Eye (tissue), 1 donor: ENCODE measurements at regions not wholly inside any gene's neighbourhood (a gene's known extent, or its start where the extent isn't known, plus 50 kb on each side); places are given as distances from the start of the nearest gene placed in this dataset.
"Not testable (repeated sequence)": the region's sequence is repeated elsewhere in the genome, so short reads cannot be mapped to it uniquely, and the experiment has no call there.

Source experiments
- DNase-seq: peaks from one replicate; pipeline ENCODE4 v3.0.0-alpha.2; 2015

DNA sequence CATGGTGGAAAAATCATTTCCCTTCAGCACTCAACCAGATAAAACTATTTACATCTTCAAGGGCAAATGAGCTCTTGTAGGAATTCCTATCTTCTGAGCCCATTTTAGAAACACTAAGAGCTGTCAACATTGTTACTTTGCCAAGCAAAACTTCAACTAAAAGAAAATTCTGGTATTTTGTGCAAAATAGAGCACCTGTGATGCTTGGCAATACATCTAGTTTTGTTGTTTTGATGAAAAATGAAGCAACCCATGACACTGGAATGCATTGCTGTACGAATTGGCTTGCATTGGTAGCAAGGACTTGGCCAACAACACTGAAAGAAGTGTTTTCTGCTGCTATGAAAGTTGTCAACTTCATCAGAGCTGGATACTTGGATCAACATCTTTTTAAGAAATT is 194.4 kb downstream of the COX18 start:
- DNase-seq, result no peak

- DNase-seq, result no peak
These were observed 204.6 kb downstream of the COX18 start for GRCh38 chr4:72864898-72865297.

DNA sequence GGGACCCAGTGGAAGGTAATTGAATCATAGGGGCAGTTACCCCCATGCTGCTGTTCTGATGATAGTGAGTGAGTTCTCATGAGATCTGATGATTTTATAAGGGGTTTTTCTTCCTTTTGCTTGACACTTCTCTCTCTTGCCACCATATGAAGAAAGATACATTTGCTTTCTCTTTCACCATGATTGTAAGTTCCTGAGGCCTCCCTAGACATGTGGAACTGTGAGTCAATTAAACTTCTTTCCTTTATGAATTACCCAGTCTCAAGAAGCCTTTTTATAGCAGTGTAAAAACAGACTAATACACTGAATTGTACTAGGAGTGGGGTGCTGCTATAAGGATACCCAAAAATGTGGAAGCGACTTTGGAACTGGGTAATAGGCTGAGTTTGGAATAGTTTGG is 205.2 kb downstream of the COX18 start:
- not testable (repeated sequence) for DNase-seq

GRCh38 chr4:72860766-72861165 is 208.8 kb downstream of the COX18 start:
- no peak for DNase-seq

GRCh38 chr4:72858328-72858727 is 211.2 kb downstream of the COX18 start:
- DNase-seq, result no peak

DNA sequence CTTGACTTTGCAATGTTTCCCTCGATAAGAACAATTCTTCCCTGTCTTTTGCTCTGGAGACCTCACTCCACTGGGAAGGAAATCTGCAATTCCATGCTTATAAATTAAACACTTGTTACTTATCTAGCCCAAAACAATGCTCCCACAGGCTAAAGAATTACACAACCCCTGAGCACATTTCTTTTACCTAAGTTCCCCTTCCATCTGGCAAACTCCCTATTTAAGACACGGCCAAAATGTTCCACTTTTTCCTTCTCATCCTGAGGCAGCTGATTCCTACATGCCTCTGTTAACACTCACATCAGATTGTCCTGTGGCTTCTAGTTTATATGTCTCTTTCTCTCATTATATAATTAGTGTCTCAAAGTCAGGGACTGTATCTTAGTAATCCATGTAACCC is 211.7 kb downstream of the COX18 start:
- DNase-seq, result no peak

DNA sequence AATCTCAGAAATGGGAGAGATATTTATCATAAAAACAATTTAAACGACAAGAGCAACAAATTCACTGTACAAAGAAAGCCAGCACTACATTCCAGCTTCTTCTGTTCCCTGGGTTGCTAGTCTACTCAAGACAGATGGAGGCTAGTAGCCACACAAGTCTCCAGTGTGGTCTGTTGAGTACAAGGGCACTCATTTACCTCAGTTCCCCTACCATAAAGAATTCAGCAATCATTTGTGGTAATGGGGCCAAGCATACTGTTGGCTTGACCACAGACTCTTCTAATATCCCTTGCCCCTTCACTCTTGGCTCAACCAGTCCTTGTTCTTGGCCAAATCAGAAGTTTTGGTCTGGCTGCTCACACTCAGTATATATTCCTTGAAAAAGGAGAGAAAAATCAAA is 212.3 kb downstream of the COX18 start:
- DNase-seq, result no peak

DNA sequence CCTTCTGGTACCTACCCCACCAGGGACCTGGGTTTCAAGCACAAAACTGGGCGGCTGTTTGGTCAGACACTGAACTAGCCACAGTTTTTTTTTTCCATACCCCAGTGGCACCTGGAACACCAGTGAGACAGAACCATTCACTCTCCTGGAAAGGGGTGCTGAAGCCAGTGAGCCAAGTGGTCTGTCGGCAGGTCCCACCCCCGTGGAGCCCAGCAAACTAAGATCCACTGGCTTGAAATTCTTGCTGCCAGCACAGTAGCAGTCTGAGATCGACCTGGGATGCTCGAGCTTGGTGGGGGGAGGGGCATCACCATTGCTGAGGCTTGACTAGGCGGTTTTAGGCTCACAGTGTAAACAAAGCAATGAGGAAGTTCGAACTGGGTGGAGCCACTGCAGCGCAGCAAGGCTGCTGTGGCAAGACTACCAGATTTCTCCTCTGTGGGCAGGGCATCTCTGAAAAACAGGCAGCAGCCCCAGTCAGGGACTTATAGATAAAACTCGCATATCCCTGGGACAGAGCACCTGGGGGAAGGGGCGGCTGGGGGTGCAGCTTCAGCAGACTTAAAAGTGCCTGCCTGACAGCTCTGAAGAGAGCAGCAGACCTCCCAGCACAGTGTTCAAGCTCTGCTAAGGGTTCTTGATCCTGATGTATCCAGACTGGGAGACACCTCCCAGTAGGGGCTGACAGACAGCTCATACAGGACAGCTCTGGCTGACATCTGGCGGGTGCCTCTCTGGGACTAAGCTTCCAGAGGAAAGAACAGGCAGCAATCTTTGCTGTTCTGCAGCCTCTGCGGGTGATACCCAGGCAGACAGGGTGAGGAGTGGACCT is 223.0 kb downstream of the COX18 start:
- no peak for DNase-seq

DNA sequence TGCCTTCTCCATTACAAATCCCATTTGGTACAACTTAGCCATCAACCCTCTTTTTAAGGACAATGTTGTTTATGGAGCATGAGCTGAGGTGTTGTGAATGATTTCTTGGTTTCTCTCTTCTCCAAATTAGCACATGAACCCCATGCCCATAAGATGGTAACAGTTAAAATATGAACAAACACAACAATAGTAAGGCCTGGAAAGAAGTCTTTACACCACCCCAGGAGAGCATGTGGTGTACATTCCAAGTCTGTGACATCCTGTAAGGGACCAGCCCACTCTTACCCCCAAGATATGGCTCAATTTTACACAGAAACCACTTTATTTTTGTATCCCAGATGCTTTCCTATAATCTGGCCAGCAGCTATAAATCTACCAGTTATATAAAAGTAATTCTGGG is 226.1 kb downstream of the COX18 start:
- no peak for DNase-seq

GRCh38 chr4:72842323-72842722 is 227.2 kb downstream of the COX18 start:
- no peak for DNase-seq

GRCh38 chr4:72840166-72840565 is 229.3 kb downstream of the COX18 start:
- not testable (repeated sequence) for DNase-seq

DNA sequence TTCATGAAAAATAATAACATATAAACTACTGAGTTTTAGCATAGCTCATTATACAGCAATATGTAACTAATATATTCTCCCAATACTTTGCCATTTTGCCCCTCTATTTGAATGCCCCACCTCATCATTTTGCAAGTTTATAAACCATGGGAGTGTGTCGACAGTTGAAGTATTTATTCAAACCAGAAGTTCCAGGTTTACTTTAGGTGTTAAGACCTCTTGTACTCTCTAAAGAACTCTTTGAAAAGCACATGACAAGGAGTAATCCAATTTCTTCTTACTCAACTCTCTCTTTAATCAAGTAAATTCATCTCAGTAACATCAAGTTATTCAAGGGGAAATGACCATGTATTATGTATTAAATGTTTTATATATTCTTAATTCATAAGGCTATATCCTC is 240.7 kb downstream of the COX18 start:
- DNase-seq, result no peak

- DNase-seq, result no peak
These were observed 241.5 kb downstream of the COX18 start for GRCh38 chr4:72827968-72828367.

DNA sequence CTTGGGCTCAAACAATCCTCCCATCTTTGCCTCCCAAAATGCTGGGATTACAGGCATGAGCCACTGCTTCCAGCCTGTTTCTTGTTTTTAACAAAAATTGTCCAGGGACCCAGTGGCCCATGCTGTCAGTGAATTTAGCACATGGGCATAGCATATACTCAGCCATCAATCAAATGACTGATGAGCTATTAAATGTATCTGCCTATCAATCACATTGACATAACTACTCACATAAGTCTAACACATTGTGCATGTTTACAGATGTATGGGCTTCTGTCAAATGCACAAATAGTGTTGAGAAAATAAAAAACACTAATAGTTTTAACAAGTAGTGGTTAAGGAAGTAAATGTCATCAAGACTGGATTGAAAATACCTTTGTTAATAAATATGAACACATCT is 249.4 kb downstream of the COX18 start:
- DNase-seq, result no peak

DNA sequence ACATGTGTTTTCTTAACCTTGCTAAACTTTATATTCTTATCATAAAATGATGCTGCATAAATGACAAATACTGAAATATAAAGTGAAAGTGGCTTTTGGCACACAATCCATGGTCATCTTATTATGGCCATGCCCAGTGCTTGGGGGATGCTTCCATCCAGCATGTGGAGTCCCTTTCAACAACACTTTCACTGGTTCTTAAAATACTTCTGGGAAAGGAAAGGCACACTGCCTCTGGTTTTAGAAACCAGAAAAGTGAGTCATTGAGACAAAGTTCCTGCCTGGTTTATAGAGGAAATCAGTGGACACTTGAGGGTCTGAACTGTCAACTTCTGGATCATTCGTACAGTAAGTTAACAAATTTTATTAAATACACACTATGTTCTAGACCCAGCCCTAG is 248.0 kb upstream of the ADAMTS3 start:
- no peak for DNase-seq

DNA sequence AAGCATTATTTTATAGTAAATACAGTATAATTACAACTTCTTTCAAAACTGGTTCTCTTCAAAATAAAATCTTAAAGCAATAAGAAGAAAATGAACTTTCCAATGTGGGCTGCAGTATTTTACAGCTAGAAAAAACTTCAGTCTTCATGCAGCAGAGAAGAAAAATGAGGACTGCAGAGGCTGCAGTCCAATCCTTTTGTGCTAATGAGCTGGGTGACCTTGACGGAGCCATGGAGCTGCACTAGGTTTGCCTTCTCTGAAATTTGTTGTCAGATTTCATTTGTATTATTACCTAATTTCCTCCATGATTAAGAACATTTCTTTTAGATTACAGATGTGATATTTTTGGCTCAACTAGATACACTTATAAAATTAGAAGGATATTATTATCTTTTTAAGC is 245.2 kb upstream of the ADAMTS3 start:
- DNase-seq, result no peak

GRCh38 chr4:72809208-72809607 is 240.2 kb upstream of the ADAMTS3 start:
- no peak for DNase-seq

- no peak for DNase-seq
These were observed 236.3 kb upstream of the ADAMTS3 start for GRCh38 chr4:72805284-72805683.

- DNase-seq, result no peak
These were observed 228.5 kb upstream of the ADAMTS3 start for GRCh38 chr4:72797486-72797885.

DNA sequence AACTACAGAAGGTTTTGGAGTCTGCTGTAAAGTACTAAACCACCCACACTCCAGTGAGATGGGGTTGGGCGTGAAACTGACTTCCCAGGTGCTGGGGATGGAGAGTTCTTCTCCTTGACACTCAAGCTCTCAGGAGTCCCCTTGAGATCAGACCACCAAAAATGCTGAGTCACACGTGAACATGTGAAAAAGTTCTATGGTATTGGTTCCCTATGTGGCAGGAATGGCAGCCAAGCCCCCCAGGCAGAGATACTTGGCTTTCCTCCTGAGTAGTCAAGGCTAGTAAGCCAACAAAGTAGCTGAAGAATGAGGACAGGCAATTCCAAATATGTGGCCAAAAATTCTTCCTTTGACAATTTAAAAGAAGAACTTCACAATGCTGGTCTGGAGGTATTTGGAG is 222.0 kb upstream of the ADAMTS3 start:
- no peak for DNase-seq

DNA sequence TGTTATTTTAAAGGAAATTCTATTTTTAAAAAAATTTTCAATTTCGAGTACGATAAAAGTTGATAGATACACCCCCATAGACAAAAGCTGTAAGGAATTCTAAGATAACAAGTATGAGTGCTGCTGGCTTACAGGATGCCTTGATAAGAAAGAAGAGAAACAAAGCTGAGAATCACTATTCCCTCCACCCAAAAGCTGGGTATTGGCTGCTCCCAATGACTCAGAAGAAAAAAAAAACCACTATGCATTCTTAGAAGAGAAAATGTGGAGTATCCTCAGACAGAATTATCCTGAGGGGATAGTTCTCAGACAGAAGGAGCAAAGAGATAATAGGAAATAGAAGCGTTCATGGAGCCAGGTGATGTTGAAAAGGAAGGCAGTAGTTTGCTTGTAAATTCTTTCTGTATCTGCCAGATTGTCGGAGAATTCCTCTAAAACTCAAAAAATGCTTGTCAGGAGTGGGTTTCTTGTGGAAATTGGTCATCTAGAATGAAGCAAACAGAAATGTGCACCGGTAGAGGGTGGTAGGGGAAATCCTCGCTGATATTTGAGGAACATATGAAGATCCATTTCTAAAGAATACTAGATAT is 217.5 kb upstream of the ADAMTS3 start:
- DNase-seq, result no peak

DNA sequence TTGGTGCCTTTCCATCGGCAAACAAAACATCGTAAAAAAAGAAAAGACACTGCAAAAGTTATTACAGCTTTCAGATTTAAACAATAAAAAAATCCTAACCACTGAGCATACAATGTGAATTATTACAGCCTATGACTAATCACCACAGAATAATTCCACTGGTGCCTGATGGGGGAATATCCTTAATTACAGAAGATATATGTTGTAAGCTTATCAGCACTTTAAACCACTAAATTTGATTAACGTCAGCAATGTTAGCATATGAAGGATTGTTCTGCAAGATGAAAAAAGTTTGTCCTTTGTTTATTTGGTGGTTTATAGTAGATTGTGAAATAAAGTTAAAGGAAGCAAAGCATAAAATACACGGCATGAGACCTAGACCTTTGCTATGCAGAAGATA is 210.2 kb upstream of the ADAMTS3 start:
- no peak for DNase-seq

DNA sequence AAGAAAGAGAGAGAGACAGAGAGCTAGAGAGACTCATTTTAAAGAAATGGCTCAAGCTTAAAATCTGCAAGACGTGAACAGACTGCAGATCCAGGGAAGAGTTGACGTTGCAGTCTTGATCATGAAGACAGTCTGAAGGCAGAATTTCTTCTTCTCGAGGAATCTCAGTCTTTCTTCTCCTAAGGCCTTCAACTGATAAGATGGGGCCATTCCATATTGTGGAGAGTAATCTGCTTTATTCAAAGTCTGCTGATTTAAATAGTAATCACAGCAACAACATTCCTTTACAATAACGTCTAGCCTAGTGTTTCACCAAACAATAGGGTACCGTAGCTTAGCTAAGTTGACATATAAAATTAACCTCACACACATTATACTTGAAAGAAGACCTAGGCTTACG is 208.4 kb upstream of the ADAMTS3 start:
- no peak for DNase-seq

GRCh38 chr4:72770708-72771107 is 201.7 kb upstream of the ADAMTS3 start:
- no peak for DNase-seq

GRCh38 chr4:72768364-72768763 is 199.3 kb upstream of the ADAMTS3 start:
- DNase-seq, result no peak
